SK-N-MC (cell line): ENCODE measurements at regions not wholly inside any gene's neighbourhood (a gene's known extent, or its start where the extent isn't known, plus 50 kb on each side); places are given as distances from the start of the nearest gene placed in this dataset.

ENCODE experiments used
- DNase-seq: peaks from one replicate; pipeline ENCODE4 v3.0.0-alpha.2; 2011; ENCODE audit warnings: low read depth, low spot score
- H3K27ac ChIP-seq: fragments of 200-600 bp; sonication (generic); 2 replicates; pipeline ENCODE4 v1.5.1; 2016; ENCODE audit warnings: mixed run types
- H3K36me3 ChIP-seq: fragments of 200-600 bp; sonication (generic); 2 replicates; pipeline ENCODE4 v1.6.1; 2017; ENCODE audit warnings: antibody characterized with exemption, low read length, mixed read lengths; ENCODE audit not compliant: insufficient read depth
- H3K4me3 ChIP-seq: fragments of 200-600 bp; sonication (generic); 2 replicates; pipeline ENCODE4 v1.5.1; 2016
- H3K9ac ChIP-seq: fragments of 200-600 bp; sonication (generic); 2 replicates; pipeline ENCODE4 v1.8.0; 2017; ENCODE audit warnings: mixed run types, mixed read lengths; ENCODE audit not compliant: insufficient read length
- H3K9me3 ChIP-seq: fragments of 200-600 bp; sonication (generic); 2 replicates; pipeline ENCODE4 v1.6.1; 2017; ENCODE audit warnings: low read depth, mild to moderate bottlenecking, antibody characterized with exemption, low read length, moderate library complexity, mixed read lengths
- EZH2 ChIP-seq: fragments of 200-600 bp; sonication (generic); IDR thresholded peaks from one replicate; pipeline ENCODE4 v1.6.1; 2017; ENCODE audit warnings: antibody characterized with exemption
- FOXP2 ChIP-seq: optimal IDR thresholded peaks from 2 replicates; pipeline ENCODE3; 2011; ENCODE audit warnings: mild to moderate bottlenecking, moderate library complexity; ENCODE audit not compliant: insufficient read depth; ENCODE audit errors: extremely low read length, control extremely low read depth
- POLR2AphosphoS5 ChIP-seq: IDR thresholded peaks from 2 replicates; pipeline ENCODE4 v1.6.1; 2012; ENCODE audit warnings: mild to moderate bottlenecking, low read depth, low read length, borderline replicate concordance

- no peak overlapping the region for H3K9ac ChIP-seq
- TF ChIP-seq FOXP2 (no peak), EZH2 (no peak), POLR2AphosphoS5 (no peak)
- no peaks in the 10 kb centered on the region for H3K36me3 ChIP-seq
- DNase-seq = no peak
- H3K27ac ChIP-seq = no peak overlapping the region
- H3K9me3 ChIP-seq = 0 out of 2 replicates have a peak, but pooled peaks cover 4% of the 10 kb centered on the region
- no peak overlapping the region for H3K4me3 ChIP-seq
These were observed 696.2 kb downstream of the TSN start for GRCh38 chr2:122451697-122452096.

DNA sequence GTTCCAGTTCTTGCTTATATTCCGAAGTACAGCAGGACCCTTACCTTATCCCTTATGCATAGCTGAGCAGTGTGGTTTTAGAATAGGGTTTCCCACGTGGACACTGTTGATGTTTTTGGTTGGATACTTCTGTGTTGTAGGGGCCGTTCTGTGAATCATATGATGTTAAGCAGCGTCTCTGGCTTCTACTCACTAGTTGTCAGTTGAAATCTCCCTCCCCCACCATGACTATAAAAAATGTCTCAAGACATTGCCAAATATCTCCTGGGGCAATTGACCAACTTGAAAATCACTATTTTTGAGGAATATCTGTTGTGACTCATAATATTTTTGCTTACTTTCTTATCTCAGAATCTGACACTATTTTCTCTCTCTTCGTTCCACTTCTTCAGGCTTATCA lies 713.7 kb downstream of the TSN start:
- H3K4me3 ChIP-seq = no peak overlapping the region
- TF ChIP-seq POLR2AphosphoS5 = no peak
- TF ChIP-seq FOXP2 = no peak
- no peak for TF ChIP-seq EZH2
- H3K9me3 ChIP-seq = no peaks in the 10 kb centered on the region
- H3K9ac ChIP-seq = no peak overlapping the region
- DNase-seq = no peak
- H3K27ac ChIP-seq = no peak overlapping the region
- H3K36me3 ChIP-seq = no peaks in the 10 kb centered on the region

DNA sequence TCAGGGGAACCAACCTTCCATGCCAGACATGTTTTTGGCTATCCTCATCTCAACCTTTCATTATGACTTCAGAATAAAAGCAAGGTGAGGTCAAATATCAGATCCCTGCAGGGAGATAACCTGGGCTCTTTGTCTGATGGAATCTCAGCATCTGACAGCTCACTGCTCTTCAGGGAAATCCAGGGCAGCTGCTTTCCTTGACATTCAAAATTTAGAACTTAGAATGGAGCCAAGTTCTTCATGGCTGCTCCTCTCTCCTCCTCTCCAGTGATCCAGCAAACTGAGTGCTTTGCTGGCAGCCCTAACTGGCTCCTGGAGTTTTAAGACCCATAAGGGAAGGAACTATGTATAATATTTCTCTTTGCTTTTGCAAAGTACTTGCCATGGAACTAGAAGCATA lies 716.3 kb downstream of the TSN start:
- Histone ChIP-seq H3K27ac (no peak overlapping the region), H3K9me3 (no peaks in the 10 kb centered on the region), H3K36me3 (no peaks in the 10 kb centered on the region), H3K4me3 (no peak overlapping the region), H3K9ac (no peak overlapping the region)
- no peak for TF ChIP-seq POLR2AphosphoS5
- no peak for DNase-seq

GRCh38 chr2:122478117-122478516 lies 722.7 kb downstream of the TSN start:
- Histone ChIP-seq H3K9me3 (no peaks in the 10 kb centered on the region), H3K4me3 (no peak overlapping the region), H3K36me3 (no peaks in the 10 kb centered on the region), H3K27ac (no peak overlapping the region), H3K9ac (no peak overlapping the region)
- no peak for DNase-seq
- TF ChIP-seq POLR2AphosphoS5 = no peak

DNA sequence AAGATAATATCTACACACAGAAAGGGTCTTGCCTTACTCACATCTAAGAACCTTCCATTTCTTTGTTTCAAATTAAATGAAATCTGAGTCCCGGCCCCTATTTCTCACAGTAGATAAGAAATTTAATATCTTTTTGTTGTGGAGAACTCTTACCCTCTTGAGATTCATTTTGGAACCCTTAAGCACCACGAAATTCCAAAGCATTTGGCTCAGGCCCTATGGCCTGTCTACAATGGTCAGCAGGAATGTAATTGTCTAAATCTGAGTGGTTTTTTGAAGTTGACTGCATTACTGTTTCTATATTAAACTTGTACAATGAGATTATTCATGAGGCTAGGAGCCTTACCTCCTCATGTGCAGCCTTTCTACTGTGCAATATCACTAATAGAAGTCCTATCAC lies 723.3 kb downstream of the TSN start:
- no peak overlapping the region for H3K27ac ChIP-seq
- TF ChIP-seq POLR2AphosphoS5 = no peak
- no peak for TF ChIP-seq FOXP2
- no peak for TF ChIP-seq EZH2

GRCh38 chr2:122480501-122481243 lies 725.2 kb downstream of the TSN start:
- no peak overlapping the region for H3K9ac ChIP-seq
- H3K9me3 ChIP-seq = no peaks in the 10 kb centered on the region
- no peak for TF ChIP-seq FOXP2
- no peak for TF ChIP-seq POLR2AphosphoS5
- TF ChIP-seq EZH2 = no peak
- no peaks in the 10 kb centered on the region for H3K36me3 ChIP-seq
- DNase-seq = no peak
- no peak overlapping the region for H3K27ac ChIP-seq
- H3K4me3 ChIP-seq = no peak overlapping the region

More for the DNA sequence above, 723.3 kb downstream of the TSN start:
- H3K9ac ChIP-seq = no peak overlapping the region
- no peak overlapping the region for H3K4me3 ChIP-seq
- no peaks in the 10 kb centered on the region for H3K9me3 ChIP-seq
- no peak for DNase-seq
- no peaks in the 10 kb centered on the region for H3K36me3 ChIP-seq

DNA sequence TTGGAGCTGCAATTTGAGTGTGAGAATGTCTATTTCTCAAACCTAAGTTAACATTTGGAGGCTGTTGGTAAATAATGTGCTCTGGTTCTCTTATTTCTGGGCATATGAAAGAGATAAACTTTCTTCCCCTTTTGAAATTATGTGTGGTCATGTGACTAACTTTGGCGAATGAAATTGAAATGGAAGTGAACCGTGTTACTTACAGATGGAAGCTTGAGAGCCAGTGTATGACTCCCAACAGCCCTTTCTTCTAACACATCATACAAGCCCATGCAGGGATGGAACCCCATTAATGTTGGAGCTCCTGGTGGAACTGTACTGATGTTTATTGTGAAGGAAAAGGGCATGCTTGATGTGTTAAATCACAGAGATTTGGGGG lies 725.8 kb downstream of the TSN start:
- Histone ChIP-seq H3K9me3 (no peaks in the 10 kb centered on the region), H3K27ac (no peak overlapping the region), H3K4me3 (no peak overlapping the region), H3K36me3 (no peaks in the 10 kb centered on the region), H3K9ac (no peak overlapping the region)
- TF ChIP-seq EZH2 = no peak
- TF ChIP-seq FOXP2 = no peak
- TF ChIP-seq POLR2AphosphoS5 = no peak
- DNase-seq = no peak

- no peaks in the 10 kb centered on the region for H3K9me3 ChIP-seq
- H3K9ac ChIP-seq = no peak overlapping the region
- no peak overlapping the region for H3K4me3 ChIP-seq
- DNase-seq = no peak
- no peaks in the 10 kb centered on the region for H3K36me3 ChIP-seq
- TF ChIP-seq EZH2 (no peak), FOXP2 (no peak)
- no peak overlapping the region for H3K27ac ChIP-seq
These were observed 726.3 kb downstream of the TSN start for GRCh38 chr2:122481717-122482116.

DNA sequence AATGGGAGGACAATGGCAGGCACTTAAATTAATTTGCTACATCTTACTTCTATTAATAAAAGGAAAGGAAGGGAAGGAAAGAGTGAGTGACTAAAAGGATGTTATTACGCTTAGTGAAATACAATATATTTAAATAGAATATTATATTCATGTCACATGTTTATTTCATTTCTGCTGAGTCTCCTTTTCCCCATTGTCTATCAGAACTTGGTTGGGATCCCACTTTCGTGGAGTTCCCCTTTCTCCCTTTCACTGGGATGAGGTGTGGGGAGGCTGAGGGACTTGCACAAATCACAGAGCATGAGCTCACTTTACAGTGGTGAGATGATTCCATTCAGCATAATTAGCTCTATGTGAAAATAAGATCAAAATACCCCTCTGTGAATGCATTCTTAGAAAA lies 730.6 kb downstream of the TSN start:
- Histone ChIP-seq H3K9ac (no peak overlapping the region), H3K36me3 (no peaks in the 10 kb centered on the region), H3K27ac (no peak overlapping the region), H3K4me3 (no peak overlapping the region), H3K9me3 (no peaks in the 10 kb centered on the region)
- DNase-seq = no peak
- TF ChIP-seq FOXP2 = no peak
- no peak for TF ChIP-seq EZH2
- no peak for TF ChIP-seq POLR2AphosphoS5
